ENCODE measurements at regions not wholly inside any gene's neighbourhood (a gene's known extent, or its start where the extent isn't known, plus 50 kb on each side); places are given as distances from the start of the nearest gene placed in this dataset.

- TF ChIP-seq GATA4 (IDR thresholded peaks at IDR 0.05; ENCODE audit: borderline replicate concordance, low read depth) (no peak), MATR3 (CRISPR knock-in tag; IDR thresholded peaks at IDR 0.05) (no peak)
Observed at GRCh38 chr2:226474131-226474530, 325.5 kb downstream of the IRS1 start (continued).

- ATAC-seq (no peak), FAIRE-seq (no peak), DNase-seq (ENCODE audit: low spot score) (no peak)
- Histone ChIP-seq H3K27ac (ENCODE audit: extremely low read length, insufficient read depth, low read length) (no peak overlapping the region), H3K79me2 (ENCODE audit: insufficient read depth, low read length) (no peaks in the 10 kb centered on the region), H3K36me3 (replicated peaks in 1 of 2; ENCODE audit: control insufficient read depth in 1 of 2, insufficient read depth in 2 of 2, low read length in 2 of 2) (no peaks in the 10 kb centered on the region), H3K4me2 (ENCODE audit: low read depth, low read length) (no peak overlapping the region), H4K20me1 (ENCODE audit: insufficient read depth, low read length) (no peaks in the 10 kb centered on the region), H3K4me3 (replicated peaks in 1 of 3; ENCODE audit: insufficient read depth in 1 of 3, low read depth in 2 of 3, low read length in 3 of 3) (no peak overlapping the region), H2AFZ (ENCODE audit: low read length) (no peak overlapping the region), H3K9me3 (ENCODE audit: low read length) (no peaks in the 10 kb centered on the region), H3K4me1 (ENCODE audit: insufficient read depth, low read length) (peaks cover 5% of the 10 kb centered on the region), H3K9ac (ENCODE audit: insufficient read depth, low read depth, low read length) (no peak overlapping the region), H3K27me3 (ENCODE audit: control insufficient read depth in 1 of 2, insufficient read depth in 2 of 2, low read length in 2 of 2) (no peaks in the 10 kb centered on the region)
- WGBS (ENCODE audit: low lambda C conversion rate) = 48% methylated on average over 2 of the region's 2 CpGs
- ChIA-PET CTCF (ENCODE audit: low intra/inter-chr PET ratio, low total read pairs) (no interaction called here), POLR2A (no interaction called here)
- BruUV-seq (replicated peaks) = no TSS peak
- intact Hi-C loops (cut with micrococcal nuclease; ENCODE audit: unreplicated experiment) (loop anchor here (10.0 kb wide), 1 partner anchor 143 kb away; no protein-coding TSS in a partner anchor), in situ Hi-C loops (cut with HindIII; ENCODE audit: extremely low pct_ligation_motif_present, low pct_unique_long_range_greater_than_20kb) (no loop called here)
- TF ChIP-seq FOXO1 (CRISPR knock-in tag; IDR thresholded peaks at IDR 0.05) = no peak
- no peak for TF ChIP-seq PRDM4 (CRISPR knock-in tag; IDR thresholded peaks at IDR 0.05; ENCODE audit: borderline replicate concordance)
- TF ChIP-seq, protein P1, sequence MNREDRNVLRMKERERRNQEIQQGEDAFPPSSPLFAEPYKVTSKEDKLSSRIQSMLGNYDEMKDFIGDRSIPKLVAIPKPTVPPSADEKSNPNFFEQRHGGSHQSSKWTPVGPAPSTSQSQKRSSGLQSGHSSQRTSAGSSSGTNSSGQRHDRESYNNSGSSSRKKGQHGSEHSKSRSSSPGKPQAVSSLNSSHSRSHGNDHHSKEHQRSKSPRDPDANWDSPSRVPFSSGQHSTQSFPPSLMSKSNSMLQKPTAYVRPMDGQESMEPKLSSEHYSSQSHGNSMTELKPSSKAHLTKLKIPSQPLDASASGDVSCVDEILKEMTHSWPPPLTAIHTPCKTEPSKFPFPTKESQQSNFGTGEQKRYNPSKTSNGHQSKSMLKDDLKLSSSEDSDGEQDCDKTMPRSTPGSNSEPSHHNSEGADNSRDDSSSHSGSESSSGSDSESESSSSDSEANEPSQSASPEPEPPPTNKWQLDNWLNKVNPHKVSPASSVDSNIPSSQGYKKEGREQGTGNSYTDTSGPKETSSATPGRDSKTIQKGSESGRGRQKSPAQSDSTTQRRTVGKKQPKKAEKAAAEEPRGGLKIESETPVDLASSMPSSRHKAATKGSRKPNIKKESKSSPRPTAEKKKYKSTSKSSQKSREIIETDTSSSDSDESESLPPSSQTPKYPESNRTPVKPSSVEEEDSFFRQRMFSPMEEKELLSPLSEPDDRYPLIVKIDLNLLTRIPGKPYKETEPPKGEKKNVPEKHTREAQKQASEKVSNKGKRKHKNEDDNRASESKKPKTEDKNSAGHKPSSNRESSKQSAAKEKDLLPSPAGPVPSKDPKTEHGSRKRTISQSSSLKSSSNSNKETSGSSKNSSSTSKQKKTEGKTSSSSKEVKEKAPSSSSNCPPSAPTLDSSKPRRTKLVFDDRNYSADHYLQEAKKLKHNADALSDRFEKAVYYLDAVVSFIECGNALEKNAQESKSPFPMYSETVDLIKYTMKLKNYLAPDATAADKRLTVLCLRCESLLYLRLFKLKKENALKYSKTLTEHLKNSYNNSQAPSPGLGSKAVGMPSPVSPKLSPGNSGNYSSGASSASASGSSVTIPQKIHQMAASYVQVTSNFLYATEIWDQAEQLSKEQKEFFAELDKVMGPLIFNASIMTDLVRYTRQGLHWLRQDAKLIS (CRISPR knock-in tag; IDR thresholded peaks at IDR 0.05) = no peak
- TF ChIP-seq ZNF549 (CRISPR knock-in tag; IDR thresholded peaks at IDR 0.05) = no peak
- no peak for TF ChIP-seq BCL6 (CRISPR knock-in tag; IDR thresholded peaks at IDR 0.05)
- TF ChIP-seq SP140L (CRISPR knock-in tag; IDR thresholded peaks at IDR 0.05; ENCODE audit: borderline replicate concordance) = no peak
- TF ChIP-seq ZNF33A (CRISPR knock-in tag; IDR thresholded peaks at IDR 0.05; ENCODE audit: borderline replicate concordance) = no peak
- no peak for TF ChIP-seq BRCA1 (CRISPR knock-in tag; IDR thresholded peaks at IDR 0.05)
- TF ChIP-seq ZNF572 (CRISPR knock-in tag; IDR thresholded peaks at IDR 0.05) = no peak
- TF ChIP-seq ZBTB21 (CRISPR knock-in tag; IDR thresholded peaks at IDR 0.05) = no peak
Observed at GRCh38 chr2:226471987-226472470, 327.6 kb downstream of the IRS1 start.
